NCI-H748 (cell line): ENCODE measurements at regions not wholly inside any gene's neighbourhood (a gene's known extent, or its start where the extent isn't known, plus 50 kb on each side); places are given as distances from the start of the nearest gene placed in this dataset.
A peak's percentile ranks its signal among the peaks of the same experiment; 100 is the strongest.

Experiments used
- DNase-seq: peaks from one replicate; lab custom pipeline; 2025; ENCODE audit not compliant: unreplicated experiment; lab: John Stamatoyannopoulos, UW

GRCh38 chr2:238576674-238577073 lies 149.9 kb downstream of the ASB1 start:
- DNase-seq: no peak

GRCh38 chr2:238578256-238578655 lies 151.5 kb downstream of the ASB1 start:
- no peak for DNase-seq

- DNase-seq: no peak
Observed at GRCh38 chr2:238580486-238580885, 153.8 kb downstream of the ASB1 start.

- DNase-seq: no peak
Observed at GRCh38 chr2:238581126-238581525, 154.4 kb downstream of the ASB1 start.

- DNase-seq: no peak
Observed at GRCh38 chr2:238582159-238582558, 155.4 kb downstream of the ASB1 start.

- no peak for DNase-seq
Observed at GRCh38 chr2:238584617-238585016, 157.9 kb downstream of the ASB1 start.

- DNase-seq: no peak
Observed at GRCh38 chr2:238585836-238586821, 159.4 kb downstream of the ASB1 start.

GRCh38 chr2:238586931-238587775 lies 160.4 kb downstream of the ASB1 start:
- DNase-seq: no peak

GRCh38 chr2:238587776-238588660 lies 161.3 kb downstream of the ASB1 start:
- DNase-seq: no peak

- no peak for DNase-seq
Observed at GRCh38 chr2:238589591-238590460, 163.1 kb downstream of the ASB1 start.

GRCh38 chr2:238591732-238592131 lies 165.0 kb downstream of the ASB1 start:
- no peak for DNase-seq

GRCh38 chr2:238593236-238593635 lies 166.5 kb downstream of the ASB1 start:
- no peak for DNase-seq

- DNase-seq: no peak
Observed at GRCh38 chr2:238593678-238594077, 167.0 kb downstream of the ASB1 start.

GRCh38 chr2:238594796-238595749 lies 168.3 kb downstream of the ASB1 start:
- DNase-seq: no peak

GRCh38 chr2:238595750-238596570 lies 169.2 kb downstream of the ASB1 start:
- DNase-seq: no peak

- peak; percentile 5 for DNase-seq
Observed at GRCh38 chr2:238596571-238597551, 170.1 kb downstream of the ASB1 start.
